Pancreas (tissue), 10 donors: ENCODE measurements at regions not wholly inside any gene's neighbourhood (a gene's known extent, or its start where the extent isn't known, plus 50 kb on each side); places are given as distances from the start of the nearest gene placed in this dataset.
"Not testable (repeated sequence)": the region's sequence is repeated elsewhere in the genome, so short reads cannot be mapped to it uniquely, and the experiment has no call there.

ENCODE experiments used
- ATAC-seq, 4 donors: fragments of 200-7000 bp; cut with Tn5 transposase; one replicate each; pipeline versions ENCODE4 v1.8.0 to v1.9.1; 2020; ENCODE audit warnings: mild to moderate bottlenecking in 4 of 4, moderate library complexity in 4 of 4
- DNase-seq, 6 donors: peaks; one replicate each; pipeline ENCODE4 v3.0.0-alpha.2; 2020
- FAIRE-seq: peaks from 2 replicates; lab custom pipeline; 2012; peaks lifted over from hg19 to GRCh38; lab: Jason Lieb, UNC
- H3K27ac ChIP-seq, 4 donors: fragments of 200-600 bp; sonication (generic); 1 replicate in 3 of 4; 2 replicates in 1 of 4; pipeline versions ENCODE4 v1.5.0 to v1.8.0; 2020
- H3K27me3 ChIP-seq, 4 donors: fragments of 200-600 bp; one replicate each; pipeline ENCODE4 v1.8.0; 2021
- H3K36me3 ChIP-seq, 3 donors: fragments of 200-600 bp; sonication (generic) in 1 of 3; one replicate each; pipeline versions ENCODE4 v1.5.0 to v1.8.0; 2020 to 2021
- H3K4me1 ChIP-seq, 3 donors: fragments of 200-600 bp; one replicate each; pipeline ENCODE4 v1.8.0; 2021
- H3K4me3 ChIP-seq, 4 donors: fragments of 200-600 bp; sonication (generic) in 2 of 4; one replicate each; pipeline versions ENCODE4 v1.5.0 to v1.8.0; 2020 to 2021
- H3K9me3 ChIP-seq, 4 donors: fragments of 200-600 bp; one replicate each; pipeline ENCODE4 v1.8.0; 2021
- CTCF ChIP-seq, 4 donors: fragments of 200-600 bp; sonication (generic) in 3 of 4; IDR thresholded peaks; one replicate each; pipeline versions ENCODE4 v1.5.0 to v1.8.0; 2021; ENCODE audit warnings: antibody characterized with exemption in 4 of 4
- WGBS, 2 donors: extraction: QIAGEN DNeasy Blood & Tissue Kit; methylation state at CpG; one replicate each; pipeline ENCODE4 v1.1.7; 2013; 5-methylcytosine and 5-hydroxymethylcytosine counted together
- intact Hi-C, 3 donors: fragments of 100-400 bp; cut with DNase I; formaldehyde crosslinking; loops; one replicate each; pipeline versions ENCODE4 v1.11.1 to v1.14.2; 2022
- donor health status: healthy with polysubstance abuse.
- donor health status: DM: no; HTN: no; CAD: no; lungs with moderate emphysema.
- donor health status: DM: no; HTN: no; CAD: no.
- donor health status: control.
- donor health status: control.
- donor health status: Bipolar disorder and iron deficiency.
- donor health status: DM: yes; HTN: yes; CAD: no.
- donor health status: DM: no; HTN: no; CAD: no.
- donor health status: DM: no; HTN: no; CAD: no.
- donor health status: DM: yes; HTN: yes; CAD: no.

GRCh38 chr6:14598017-14598864 is 480.7 kb downstream of the CD83 start:
- H3K27ac ChIP-seq: no peak overlapping the region
- H3K4me1 ChIP-seq: peaks cover 0 to 5% (median 4%) of the 10 kb centered on the region in 3 donors
- intact Hi-C loops: no loop called here
- no peaks in the 10 kb centered on the region for H3K36me3 ChIP-seq
- 78 to 82% methylated on average over 6 of the region's 6 CpGs for WGBS, 2 donors
- no peaks in the 10 kb centered on the region for H3K9me3 ChIP-seq
- FAIRE-seq (no peak), ATAC-seq (no peak), DNase-seq (no peak)
- no peaks in the 10 kb centered on the region for H3K27me3 ChIP-seq
- no peak for TF ChIP-seq CTCF (IDR thresholded peaks at IDR 0.05)
- no peak overlapping the region for H3K4me3 ChIP-seq

- H3K4me3 ChIP-seq, H3K9me3 ChIP-seq, H3K4me1 ChIP-seq, ATAC-seq, DNase-seq, H3K36me3 ChIP-seq, H3K27me3 ChIP-seq, FAIRE-seq, H3K27ac ChIP-seq, intact Hi-C loops: not testable (repeated sequence)
- 76 to 83% methylated on average over 8 of the region's 8 CpGs for WGBS, 2 donors
Observed at GRCh38 chr6:14600306-14600705, 482.7 kb downstream of the CD83 start.

- intact Hi-C loops: no loop called here
- TF ChIP-seq CTCF (IDR thresholded peaks at IDR 0.05): no peak
- H3K27ac ChIP-seq: no peak overlapping the region
- no peaks in the 10 kb centered on the region for H3K9me3 ChIP-seq
- DNase-seq (peak; percentile 53 to 80 (median 66)), FAIRE-seq (no peak), ATAC-seq (peak; percentile 88 to 95 (median 92))
- no peak overlapping the region for H3K4me3 ChIP-seq
- H3K27me3 ChIP-seq: no peaks in the 10 kb centered on the region
- H3K4me1 ChIP-seq: peaks cover 0 to 5% (median 4%) of the 10 kb centered on the region in 3 donors
- WGBS, 2 donors: 16 to 20% methylated on average over 7 of the region's 7 CpGs
- H3K36me3 ChIP-seq: no peaks in the 10 kb centered on the region
Observed at GRCh38 chr6:14601490-14601889, 483.9 kb downstream of the CD83 start.

GRCh38 chr6:14606353-14606752 is 488.8 kb downstream of the CD83 start:
- ATAC-seq (no peak), FAIRE-seq (no peak), DNase-seq (no peak)
- intact Hi-C loops: no loop called here
- Histone ChIP-seq H3K4me3 (no peak overlapping the region), H3K4me1 (peaks cover 0 to 5% (median 4%) of the 10 kb centered on the region in 3 donors), H3K27me3 (no peaks in the 10 kb centered on the region), H3K36me3 (no peaks in the 10 kb centered on the region), H3K27ac (no peak overlapping the region), H3K9me3 (no peaks in the 10 kb centered on the region)
- WGBS, 2 donors: 86 to 87% methylated on average over 5 of the region's 5 CpGs
- TF ChIP-seq CTCF (IDR thresholded peaks at IDR 0.05): no peak

GRCh38 chr6:14610141-14610540 is 492.6 kb downstream of the CD83 start:
- FAIRE-seq (no peak), DNase-seq (no peak), ATAC-seq (no peak)
- no peaks in the 10 kb centered on the region for H3K9me3 ChIP-seq
- no peak overlapping the region for H3K4me3 ChIP-seq
- TF ChIP-seq CTCF (IDR thresholded peaks at IDR 0.05): no peak
- no peak overlapping the region for H3K27ac ChIP-seq
- intact Hi-C loops: no loop called here
- H3K27me3 ChIP-seq: no peaks in the 10 kb centered on the region
- H3K4me1 ChIP-seq: no peaks in the 10 kb centered on the region
- WGBS, 2 donors: 71 to 83% methylated on average over 4 of the region's 4 CpGs
- no peaks in the 10 kb centered on the region for H3K36me3 ChIP-seq
